ENCODE measurements at regions not wholly inside any gene's neighbourhood (a gene's known extent, or its start where the extent isn't known, plus 50 kb on each side); places are given as distances from the start of the nearest gene placed in this dataset.

GRCh38 chr7:16318463-16318862 is 102.9 kb downstream of the CRPPA start:
- POLR2A ChIA-PET, result no interaction called here
- Histone ChIP-seq H3K9me3 (ENCODE audit: control insufficient read depth, insufficient read depth, low read length) (no peaks in the 10 kb centered on the region), H3K4me3 (ENCODE audit: low read depth, low read length) (no peak overlapping the region), H3K27ac (ENCODE audit: low read depth, low read length) (no peak overlapping the region), H3K27me3 (ENCODE audit: control insufficient read depth, insufficient read depth, low read length) (no peaks in the 10 kb centered on the region)
- DNase-seq (ENCODE audit: low read depth, low spot score), result no peak
- no peak for TF ChIP-seq CTCF (IDR thresholded peaks at IDR 0.05; ENCODE audit: low read depth, low read length)
- CTCF ChIA-PET, result no interaction called here

- CTCF ChIA-PET, result interaction anchor here (0.7 kb wide), 1 partner anchor 9 kb away, joined by 3 read pairs; no protein-coding TSS in a partner anchor
- POLR2A ChIA-PET, result no interaction called here
- Histone ChIP-seq H3K4me3 (ENCODE audit: low read depth, low read length) (no peak overlapping the region), H3K9me3 (ENCODE audit: control insufficient read depth, insufficient read depth, low read length) (no peaks in the 10 kb centered on the region), H3K27me3 (ENCODE audit: control insufficient read depth, insufficient read depth, low read length) (no peaks in the 10 kb centered on the region), H3K27ac (ENCODE audit: low read depth, low read length) (no peak overlapping the region)
- no peak for DNase-seq (ENCODE audit: low read depth, low spot score)
- TF ChIP-seq CTCF (IDR thresholded peaks at IDR 0.05; ENCODE audit: low read depth, low read length), result no peak
Measured at GRCh38 chr7:16317406-16317805, 103.9 kb downstream of the CRPPA start.

GRCh38 chr7:16315280-16315679 is 106.1 kb downstream of the CRPPA start:
- ChIA-PET CTCF (no interaction called here), POLR2A (no interaction called here)
- Histone ChIP-seq H3K4me3 (ENCODE audit: low read depth, low read length) (no peak overlapping the region), H3K27me3 (ENCODE audit: control insufficient read depth, insufficient read depth, low read length) (no peaks in the 10 kb centered on the region), H3K27ac (ENCODE audit: low read depth, low read length) (no peak overlapping the region), H3K9me3 (ENCODE audit: control insufficient read depth, insufficient read depth, low read length) (no peaks in the 10 kb centered on the region)
- DNase-seq (ENCODE audit: low read depth, low spot score), result no peak
- no peak for TF ChIP-seq CTCF (IDR thresholded peaks at IDR 0.05; ENCODE audit: low read depth, low read length)

GRCh38 chr7:16309129-16309528 is 112.2 kb downstream of the CRPPA start:
- POLR2A ChIA-PET, result no interaction called here
- Histone ChIP-seq H3K4me3 (ENCODE audit: low read depth, low read length) (no peak overlapping the region), H3K27ac (ENCODE audit: low read depth, low read length) (no peak overlapping the region), H3K27me3 (ENCODE audit: control insufficient read depth, insufficient read depth, low read length) (no peaks in the 10 kb centered on the region), H3K9me3 (ENCODE audit: control insufficient read depth, insufficient read depth, low read length) (no peaks in the 10 kb centered on the region)
- TF ChIP-seq CTCF (IDR thresholded peaks at IDR 0.05; ENCODE audit: low read depth, low read length), result no peak
- DNase-seq (ENCODE audit: low read depth, low spot score), result no peak
- CTCF ChIA-PET, result no interaction called here

GRCh38 chr7:16301291-16301690 is 120.0 kb downstream of the CRPPA start:
- H3K27ac ChIP-seq (ENCODE audit: low read depth, low read length), result no peak overlapping the region
- CTCF ChIA-PET, result no interaction called here
- POLR2A ChIA-PET, result no interaction called here
- no peak for TF ChIP-seq CTCF (IDR thresholded peaks at IDR 0.05; ENCODE audit: low read depth, low read length)
- no peaks in the 10 kb centered on the region for H3K9me3 ChIP-seq (ENCODE audit: control insufficient read depth, insufficient read depth, low read length)
- H3K4me3 ChIP-seq (ENCODE audit: low read depth, low read length), result no peak overlapping the region
- no peak for DNase-seq (ENCODE audit: low read depth, low spot score)
- H3K27me3 ChIP-seq (ENCODE audit: control insufficient read depth, insufficient read depth, low read length), result no peaks in the 10 kb centered on the region

All from AG04450 (cell line).